NCI-H2171 treated with DMSO at 0.1 percent for 48 hours (cell line): ENCODE measurements at regions not wholly inside any gene's neighbourhood (a gene's known extent, or its start where the extent isn't known, plus 50 kb on each side); places are given as distances from the start of the nearest gene placed in this dataset.
"Not testable (repeated sequence)": the region's sequence is repeated elsewhere in the genome, so short reads cannot be mapped to it uniquely, and the experiment has no call there.

Source experiments
- DNase-seq: peaks from one replicate; lab custom pipeline; 2025; lab: John Stamatoyannopoulos, UW

DNA sequence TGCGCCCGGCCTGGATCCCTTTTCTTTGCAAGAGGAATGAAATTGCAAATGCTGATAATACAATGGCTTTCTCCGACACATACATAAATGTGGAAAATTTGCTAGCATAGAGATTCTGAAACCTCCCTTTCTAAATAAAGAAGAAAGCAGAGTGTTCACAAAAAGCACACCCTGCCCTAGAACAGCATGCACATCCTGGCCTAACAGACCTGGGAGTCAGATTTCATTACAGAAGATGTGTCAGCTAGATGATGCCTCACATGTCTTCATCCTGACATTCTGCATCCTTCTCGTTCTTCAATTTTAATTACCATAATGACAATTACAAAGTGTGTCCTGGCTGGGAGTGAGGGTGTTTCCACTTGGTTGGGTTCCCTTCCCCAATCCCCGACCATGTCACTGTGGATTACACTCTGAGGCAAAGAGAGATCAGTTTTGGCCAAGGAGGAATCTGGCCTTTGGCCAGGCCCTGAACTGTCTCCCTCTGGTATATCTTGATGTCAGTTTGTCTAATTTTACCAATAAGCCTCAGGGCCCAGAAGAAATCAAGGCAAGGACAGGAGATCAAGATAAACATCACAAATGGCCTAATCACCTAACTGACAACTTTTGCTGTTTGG lies 104.9 kb upstream of the SPATA12 start:
- DNase-seq: no peak

- no peak for DNase-seq
Measured at GRCh38 chr3:56954125-56954524, 106.3 kb upstream of the SPATA12 start.

DNA sequence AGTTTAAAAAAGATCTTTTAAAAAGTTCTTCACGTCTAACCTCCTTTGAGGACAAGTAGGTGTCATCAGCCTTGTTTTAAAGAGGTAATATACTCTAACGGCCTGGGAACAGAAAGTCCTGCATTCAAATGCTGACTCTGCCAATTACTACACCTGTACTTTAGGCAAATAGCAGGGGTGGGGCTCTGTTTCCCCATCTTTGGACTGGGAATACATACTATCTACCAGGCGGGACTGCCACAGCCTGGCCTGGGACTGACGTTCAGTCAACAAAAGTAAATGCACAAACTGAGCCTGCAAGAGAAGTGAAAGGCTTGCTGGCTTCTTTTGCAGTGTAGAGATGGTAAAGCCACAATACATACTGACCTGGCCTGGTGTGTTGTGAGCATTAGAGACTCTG lies 107.6 kb upstream of the SPATA12 start:
- DNase-seq: no peak

DNA sequence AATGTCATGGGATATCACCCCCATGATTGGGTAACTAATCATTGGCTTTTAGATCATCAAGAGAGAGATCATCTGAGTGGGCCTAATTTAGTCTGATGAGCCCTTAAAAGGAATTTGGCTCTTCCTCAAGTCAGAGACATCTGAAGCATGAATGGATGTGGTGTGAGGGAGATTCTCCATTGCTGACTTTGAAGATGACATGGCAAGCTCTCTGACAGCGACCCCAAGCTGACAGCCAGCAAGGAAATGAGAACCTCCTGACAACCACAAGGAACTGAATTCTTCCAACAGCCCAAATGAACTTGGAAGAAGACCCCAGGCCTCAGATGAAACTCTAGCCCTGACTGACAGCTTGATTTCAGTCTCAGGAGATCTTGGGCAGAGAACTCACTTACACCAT lies 108.4 kb upstream of the SPATA12 start:
- DNase-seq: no peak

DNA sequence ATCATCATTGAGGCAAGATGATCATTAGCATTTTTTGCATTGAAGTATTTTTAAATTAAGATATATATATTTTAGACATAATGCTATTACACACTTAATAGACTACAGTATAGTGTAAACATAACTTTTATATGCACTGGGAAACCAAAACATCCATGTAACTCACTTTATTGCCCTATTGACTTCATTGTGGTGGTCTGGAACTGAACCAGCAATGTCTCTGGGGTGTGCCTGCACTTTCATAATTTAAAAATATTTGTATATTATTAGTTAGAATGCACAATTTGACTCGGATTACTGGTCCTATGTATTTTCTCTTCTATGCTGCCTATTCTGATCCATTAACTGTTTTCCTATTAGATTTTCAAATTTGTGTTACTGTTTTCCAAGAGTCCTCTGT lies 109.1 kb upstream of the SPATA12 start:
- no peak for DNase-seq

GRCh38 chr3:56945378-56945777 lies 115.1 kb upstream of the SPATA12 start:
- DNase-seq: not testable (repeated sequence)

DNA sequence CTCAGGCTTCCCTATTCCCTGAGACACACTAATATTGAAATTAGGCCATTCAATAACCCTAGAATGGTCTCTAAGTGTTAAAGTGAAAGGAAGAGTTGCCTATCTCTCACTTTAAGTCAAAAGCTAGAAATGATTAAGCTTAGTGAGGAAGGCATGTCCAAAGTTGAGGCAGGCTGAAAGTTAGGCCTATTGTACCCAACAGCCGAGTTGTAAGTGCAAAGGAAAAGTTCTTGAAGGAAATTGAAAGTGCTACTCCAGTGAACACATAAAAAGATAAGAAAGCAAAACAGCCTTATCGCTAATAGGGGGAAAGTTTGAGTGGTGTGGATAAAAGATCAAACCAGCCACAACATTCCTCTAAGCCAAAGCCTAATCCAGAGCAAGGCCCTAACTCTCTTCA lies 117.9 kb upstream of the SPATA12 start:
- no peak for DNase-seq

DNA sequence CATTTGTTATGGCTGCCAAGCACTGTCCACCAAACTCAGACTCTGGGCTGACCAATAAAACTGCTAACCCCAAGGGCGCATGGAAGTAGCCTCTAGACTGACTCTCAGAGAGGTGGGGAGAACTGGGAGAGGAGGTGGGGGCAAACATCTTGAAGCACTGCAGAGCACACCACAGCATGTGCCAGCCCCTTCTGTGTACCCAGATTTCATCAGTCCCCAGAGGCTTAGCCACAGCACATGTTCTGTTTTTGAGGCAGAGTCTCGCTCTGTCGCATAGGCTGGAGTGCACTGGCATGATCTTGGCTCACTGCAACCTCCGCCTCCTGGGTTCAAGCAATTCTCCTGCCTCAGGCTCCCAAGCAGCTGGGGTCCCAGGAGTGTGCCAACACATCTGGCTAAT lies 119.5 kb upstream of the SPATA12 start:
- peak; percentile 64 for DNase-seq

- DNase-seq: peak; percentile 59
Measured at GRCh38 chr3:56940321-56940720, 120.1 kb upstream of the SPATA12 start.

- DNase-seq: no peak
Measured at GRCh38 chr3:56939834-56940233, 120.6 kb upstream of the SPATA12 start.

DNA sequence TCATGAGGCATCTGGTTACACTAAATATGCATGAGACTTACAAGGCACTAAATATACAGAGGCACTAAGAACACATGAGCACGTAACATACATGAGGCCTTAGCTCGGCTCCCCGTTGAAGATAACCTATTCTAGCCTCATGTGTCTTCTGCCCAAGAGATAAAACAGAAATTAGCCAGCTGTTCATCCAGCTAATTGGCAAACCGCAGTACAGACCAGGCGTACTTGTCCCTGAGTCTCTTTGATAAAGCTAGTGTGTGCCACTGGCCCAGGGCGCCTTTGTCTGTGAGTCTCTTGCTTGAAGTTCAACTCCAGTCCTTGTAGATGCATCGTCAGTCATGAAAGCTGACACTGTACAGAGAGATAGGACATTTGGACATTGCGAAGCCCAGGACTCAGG lies 121.9 kb upstream of the SPATA12 start:
- DNase-seq: no peak

DNA sequence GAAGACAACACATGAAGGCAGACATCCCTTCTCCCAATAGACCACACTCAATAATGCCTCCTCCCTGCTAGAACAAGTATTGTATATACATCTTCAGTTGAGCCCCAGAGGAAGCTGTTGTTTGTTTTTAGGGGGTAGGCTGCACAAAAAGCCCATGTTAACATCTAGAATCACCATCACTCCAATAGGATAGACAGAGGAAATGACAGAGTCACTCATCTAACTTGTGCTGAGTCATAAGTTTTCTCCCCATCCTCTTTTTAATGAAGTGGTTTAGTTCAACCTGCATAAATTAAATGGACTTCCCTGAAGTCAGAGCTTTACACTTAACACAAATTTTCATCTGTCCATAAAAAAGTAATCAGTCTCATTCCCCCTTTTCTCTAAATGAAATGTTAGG lies 122.9 kb upstream of the SPATA12 start:
- DNase-seq: no peak

DNA sequence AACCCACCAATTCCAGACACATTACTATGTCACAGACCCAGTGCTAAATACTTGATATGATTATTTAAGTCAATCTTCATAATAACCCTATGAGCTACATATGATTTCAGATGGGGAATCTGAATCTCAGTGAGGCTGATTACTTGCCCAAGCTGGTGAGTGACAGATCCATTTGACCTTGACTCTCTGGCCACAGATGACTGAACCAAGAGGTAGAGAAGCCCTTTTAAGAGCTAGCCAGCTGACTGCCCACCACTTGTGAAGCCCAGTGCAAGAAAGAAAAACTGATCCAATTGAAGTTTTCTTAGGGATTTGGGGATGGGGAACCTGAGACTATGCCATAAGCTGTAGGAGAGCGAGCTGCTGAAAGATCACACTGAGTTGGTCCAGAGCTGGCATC lies 124.7 kb upstream of the SPATA12 start:
- no peak for DNase-seq

DNA sequence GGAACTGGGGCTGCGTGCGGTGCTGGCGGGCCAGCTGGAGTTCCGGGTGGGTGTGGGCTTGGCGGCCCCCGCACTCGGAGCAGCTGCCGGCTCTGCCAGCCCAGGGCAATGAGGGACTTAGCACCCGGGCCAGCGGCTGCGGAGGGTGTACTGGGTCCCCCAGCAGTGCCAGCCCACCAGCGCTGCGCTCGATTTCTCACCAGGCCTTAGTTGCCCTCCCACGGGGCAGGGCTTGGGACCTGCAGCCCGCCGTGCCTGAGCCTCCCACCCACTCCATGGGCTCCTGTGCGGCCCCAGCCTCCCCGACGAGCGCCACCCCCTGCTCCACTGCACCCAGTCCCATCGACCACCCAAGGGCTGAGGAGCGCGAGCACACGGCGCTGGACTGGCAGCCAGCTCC lies 126.0 kb upstream of the SPATA12 start:
- not testable (repeated sequence) for DNase-seq

GRCh38 chr3:56933803-56934202 lies 126.7 kb upstream of the SPATA12 start:
- DNase-seq: no peak

DNA sequence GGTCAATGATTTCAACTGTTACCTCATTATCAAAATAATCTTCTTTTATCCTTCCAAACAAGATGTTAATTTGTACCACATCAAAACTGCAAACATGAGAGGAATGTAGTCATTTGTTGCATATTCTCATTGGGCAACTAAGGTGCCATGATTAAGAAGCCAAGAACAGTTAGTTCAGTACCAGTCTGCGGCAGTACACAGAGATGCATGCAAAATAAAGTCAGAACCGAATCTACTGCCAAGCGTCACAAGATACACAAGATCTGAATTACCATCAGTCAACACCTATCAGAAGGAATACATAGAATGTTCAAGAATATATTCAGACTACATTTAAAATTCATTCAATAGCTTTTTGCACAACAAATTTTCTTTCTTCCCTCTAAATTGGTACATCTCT lies 127.6 kb upstream of the SPATA12 start:
- DNase-seq: no peak

DNA sequence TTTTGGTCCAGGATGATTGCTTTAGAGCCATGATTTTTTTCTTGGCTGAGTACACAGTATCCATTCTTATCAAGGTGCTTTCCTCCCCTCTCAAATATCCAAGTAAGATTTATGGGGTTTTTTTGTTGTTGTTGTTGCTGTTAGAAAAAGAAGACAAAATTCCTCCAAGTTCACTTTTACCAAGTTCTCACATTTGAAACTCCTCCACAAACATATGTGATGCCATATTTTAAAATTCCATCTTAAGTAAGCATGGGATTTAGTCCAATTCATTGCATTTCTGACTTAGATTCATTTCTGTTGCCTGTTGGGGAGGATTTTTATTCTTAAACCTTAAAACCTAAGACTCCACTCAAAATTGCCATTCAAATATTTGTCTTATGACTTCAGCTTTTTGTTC lies 128.6 kb upstream of the SPATA12 start:
- DNase-seq: no peak

GRCh38 chr3:56930706-56931105 lies 129.0 kb upstream of the ARHGEF3 start:
- DNase-seq: no peak

- DNase-seq: no peak
Measured at GRCh38 chr3:56929809-56930615, 128.3 kb upstream of the ARHGEF3 start.

- no peak for DNase-seq
Measured at GRCh38 chr3:56928379-56929068, 126.8 kb upstream of the ARHGEF3 start.

DNA sequence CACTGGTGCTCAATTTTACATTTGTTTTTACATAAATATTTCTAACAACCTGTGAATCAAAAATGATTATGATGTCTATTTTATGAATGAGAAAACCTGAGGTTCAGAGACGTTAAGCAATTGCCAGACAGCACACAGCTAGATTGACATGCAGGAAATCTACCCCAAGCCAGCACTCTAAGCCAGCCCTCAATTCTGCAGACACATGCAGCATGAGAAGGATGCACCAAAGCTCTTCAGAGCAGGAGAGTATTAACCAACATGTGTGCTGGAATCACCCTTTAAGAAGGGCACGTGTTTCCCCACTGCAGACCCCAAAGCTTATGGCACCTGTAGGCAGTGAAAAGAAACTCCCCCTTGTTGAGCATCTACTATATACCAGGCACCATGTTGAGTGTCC lies 126.1 kb upstream of the ARHGEF3 start:
- no peak for DNase-seq

DNA sequence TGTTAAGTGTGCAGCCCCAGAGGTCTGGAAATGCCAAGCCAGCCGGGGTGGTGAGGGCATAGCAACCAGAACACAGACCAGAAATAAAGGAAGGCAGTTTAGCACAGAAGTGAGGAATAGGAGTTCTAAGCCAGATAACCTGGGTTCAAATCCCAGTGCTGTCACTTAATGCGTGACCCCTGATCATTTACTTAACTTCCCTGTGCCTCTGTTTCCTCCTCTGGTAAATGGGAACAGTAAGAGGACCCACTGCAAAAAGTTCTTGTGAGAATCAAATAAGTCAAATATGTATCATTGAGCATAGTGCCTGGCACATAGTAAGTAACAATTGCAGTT lies 125.2 kb upstream of the ARHGEF3 start:
- DNase-seq: no peak

- DNase-seq: no peak
Measured at GRCh38 chr3:56926243-56926946, 124.6 kb upstream of the ARHGEF3 start.
